ENCODE measurements at regions not wholly inside any gene's neighbourhood (a gene's known extent, or its start where the extent isn't known, plus 50 kb on each side); places are given as distances from the start of the nearest gene placed in this dataset.

DNA sequence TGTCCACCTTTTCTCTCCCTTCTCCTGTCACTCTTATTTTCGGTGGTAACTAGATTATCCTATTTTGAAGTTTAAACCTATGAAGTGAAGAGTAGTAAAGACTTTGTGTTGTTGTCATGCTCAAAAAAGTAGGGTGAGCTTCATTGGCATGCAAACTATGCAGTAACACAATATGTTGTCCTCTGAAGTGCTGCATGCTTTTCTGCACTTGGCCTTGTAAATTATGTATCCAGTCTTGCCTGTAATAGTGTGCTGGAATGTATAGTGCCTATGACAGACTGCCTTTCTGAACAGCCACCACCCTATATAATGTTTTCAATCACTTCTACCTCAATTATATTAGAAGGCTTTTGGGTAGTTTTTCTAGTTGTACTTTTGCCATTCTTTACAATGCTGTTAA is 1198.2 kb upstream of the PCDH20 start:
- H3K79me2 ChIP-seq (ENCODE audit: control insufficient read depth, insufficient read depth, low read length, unreplicated experiment), result no peaks in the 10 kb centered on the region
- H3K4me3 ChIP-seq (ENCODE audit: low read depth, low read length), result no peak overlapping the region
- no peaks in the 10 kb centered on the region for H3K4me1 ChIP-seq (ENCODE audit: control insufficient read depth, insufficient read depth, low read length, unreplicated experiment)
- H3K27me3 ChIP-seq (ENCODE audit: insufficient read depth, low read length), result no peaks in the 10 kb centered on the region
- H2AFZ ChIP-seq (ENCODE audit: low read length, unreplicated experiment), result no peak overlapping the region
- no peaks in the 10 kb centered on the region for H3K36me3 ChIP-seq (ENCODE audit: insufficient read depth, low read length)
- no peak overlapping the region for H3K27ac ChIP-seq (ENCODE audit: low read depth, low read length)

- Histone ChIP-seq H2AFZ (ENCODE audit: low read length, unreplicated experiment) (no peak overlapping the region), H3K27me3 (ENCODE audit: insufficient read depth, low read length) (no peaks in the 10 kb centered on the region), H3K79me2 (ENCODE audit: control insufficient read depth, insufficient read depth, low read length, unreplicated experiment) (no peaks in the 10 kb centered on the region), H3K27ac (ENCODE audit: low read depth, low read length) (no peak overlapping the region), H3K36me3 (ENCODE audit: insufficient read depth, low read length) (no peaks in the 10 kb centered on the region), H3K4me3 (ENCODE audit: low read depth, low read length) (no peak overlapping the region), H3K4me1 (ENCODE audit: control insufficient read depth, insufficient read depth, low read length, unreplicated experiment) (no peaks in the 10 kb centered on the region)
Observed at GRCh38 chr13:62611343-62611742, 1195.7 kb upstream of the PCDH20 start.

DNA sequence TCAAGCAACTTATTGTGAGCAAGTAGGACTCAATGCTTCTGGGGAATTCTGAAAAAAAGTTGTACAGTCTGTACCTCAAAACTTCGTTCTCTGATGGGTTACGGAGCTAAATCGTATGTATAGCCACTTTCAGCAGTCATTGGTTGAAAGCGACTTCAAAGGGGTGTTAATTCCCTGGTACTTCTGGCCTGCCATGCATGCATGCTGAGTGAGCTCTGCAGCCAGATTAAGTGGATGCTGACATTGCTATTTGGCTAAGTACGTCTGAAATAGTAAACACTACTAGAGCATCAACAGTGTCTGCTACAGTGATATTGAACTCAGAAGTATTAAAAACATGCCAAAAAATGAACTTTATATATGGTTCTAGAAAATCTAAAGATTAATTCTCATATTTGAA is 1183.1 kb upstream of the PCDH20 start:
- no peaks in the 10 kb centered on the region for H3K27me3 ChIP-seq (ENCODE audit: insufficient read depth, low read length)
- H3K4me1 ChIP-seq (ENCODE audit: control insufficient read depth, insufficient read depth, low read length, unreplicated experiment), result no peaks in the 10 kb centered on the region
- no peak overlapping the region for H2AFZ ChIP-seq (ENCODE audit: low read length, unreplicated experiment)
- H3K36me3 ChIP-seq (ENCODE audit: insufficient read depth, low read length), result no peaks in the 10 kb centered on the region
- no peak overlapping the region for H3K27ac ChIP-seq (ENCODE audit: low read depth, low read length)
- no peak overlapping the region for H3K4me3 ChIP-seq (ENCODE audit: low read depth, low read length)
- H3K79me2 ChIP-seq (ENCODE audit: control insufficient read depth, insufficient read depth, low read length, unreplicated experiment), result no peaks in the 10 kb centered on the region

- Histone ChIP-seq H3K27ac (ENCODE audit: low read depth, low read length) (no peak overlapping the region), H3K4me1 (ENCODE audit: control insufficient read depth, insufficient read depth, low read length, unreplicated experiment) (no peaks in the 10 kb centered on the region), H3K36me3 (ENCODE audit: insufficient read depth, low read length) (no peaks in the 10 kb centered on the region), H2AFZ (ENCODE audit: low read length, unreplicated experiment) (no peak overlapping the region), H3K79me2 (ENCODE audit: control insufficient read depth, insufficient read depth, low read length, unreplicated experiment) (no peaks in the 10 kb centered on the region), H3K4me3 (ENCODE audit: low read depth, low read length) (no peak overlapping the region), H3K27me3 (ENCODE audit: insufficient read depth, low read length) (no peaks in the 10 kb centered on the region)
Observed at GRCh38 chr13:62595976-62596375, 1180.3 kb upstream of the PCDH20 start.

DNA sequence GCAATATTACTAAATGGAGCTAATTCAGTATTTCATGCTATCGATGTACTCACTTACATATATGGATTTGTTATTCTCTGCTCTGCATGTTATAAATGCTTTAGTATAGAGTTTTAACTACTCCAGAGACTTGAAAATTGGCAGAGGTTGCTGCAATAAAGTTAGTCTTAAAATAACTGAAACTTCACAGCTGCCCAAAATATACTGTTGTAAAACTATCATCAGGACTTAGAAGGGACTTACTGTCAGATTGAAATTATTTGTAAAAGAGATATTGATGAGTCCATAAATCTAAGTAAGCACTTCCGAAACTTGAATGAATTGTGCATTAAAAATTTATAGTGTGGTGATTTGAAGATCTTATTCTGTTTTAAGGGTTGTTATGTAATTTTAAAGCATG is 1178.2 kb upstream of the PCDH20 start:
- H3K27me3 ChIP-seq (ENCODE audit: insufficient read depth, low read length), result no peaks in the 10 kb centered on the region
- H3K79me2 ChIP-seq (ENCODE audit: control insufficient read depth, insufficient read depth, low read length, unreplicated experiment), result no peaks in the 10 kb centered on the region
- H3K4me3 ChIP-seq (ENCODE audit: low read depth, low read length), result no peak overlapping the region
- no peak overlapping the region for H2AFZ ChIP-seq (ENCODE audit: low read length, unreplicated experiment)
- no peaks in the 10 kb centered on the region for H3K4me1 ChIP-seq (ENCODE audit: control insufficient read depth, insufficient read depth, low read length, unreplicated experiment)
- no peaks in the 10 kb centered on the region for H3K36me3 ChIP-seq (ENCODE audit: insufficient read depth, low read length)
- no peak overlapping the region for H3K27ac ChIP-seq (ENCODE audit: low read depth, low read length)

GRCh38 chr13:62583466-62583865 is 1167.8 kb upstream of the PCDH20 start:
- no peaks in the 10 kb centered on the region for H3K27me3 ChIP-seq (ENCODE audit: insufficient read depth, low read length)
- H3K4me1 ChIP-seq (ENCODE audit: control insufficient read depth, insufficient read depth, low read length, unreplicated experiment), result no peaks in the 10 kb centered on the region
- H3K79me2 ChIP-seq (ENCODE audit: control insufficient read depth, insufficient read depth, low read length, unreplicated experiment), result no peaks in the 10 kb centered on the region
- no peak overlapping the region for H3K4me3 ChIP-seq (ENCODE audit: low read depth, low read length)
- no peaks in the 10 kb centered on the region for H3K36me3 ChIP-seq (ENCODE audit: insufficient read depth, low read length)
- no peak overlapping the region for H3K27ac ChIP-seq (ENCODE audit: low read depth, low read length)
- H2AFZ ChIP-seq (ENCODE audit: low read length, unreplicated experiment), result no peak overlapping the region

- Histone ChIP-seq H3K36me3 (ENCODE audit: insufficient read depth, low read length) (no peaks in the 10 kb centered on the region), H3K79me2 (ENCODE audit: control insufficient read depth, insufficient read depth, low read length, unreplicated experiment) (no peaks in the 10 kb centered on the region), H3K4me3 (ENCODE audit: low read depth, low read length) (no peak overlapping the region), H3K27ac (ENCODE audit: low read depth, low read length) (no peak overlapping the region), H3K27me3 (ENCODE audit: insufficient read depth, low read length) (no peaks in the 10 kb centered on the region), H3K4me1 (ENCODE audit: control insufficient read depth, insufficient read depth, low read length, unreplicated experiment) (no peaks in the 10 kb centered on the region), H2AFZ (ENCODE audit: low read length, unreplicated experiment) (no peak overlapping the region)
Observed at GRCh38 chr13:62578402-62578801, 1162.8 kb upstream of the PCDH20 start.

- no peak overlapping the region for H2AFZ ChIP-seq (ENCODE audit: low read length, unreplicated experiment)
- no peaks in the 10 kb centered on the region for H3K4me1 ChIP-seq (ENCODE audit: control insufficient read depth, insufficient read depth, low read length, unreplicated experiment)
- no peak overlapping the region for H3K27ac ChIP-seq (ENCODE audit: low read depth, low read length)
- no peaks in the 10 kb centered on the region for H3K36me3 ChIP-seq (ENCODE audit: insufficient read depth, low read length)
- H3K79me2 ChIP-seq (ENCODE audit: control insufficient read depth, insufficient read depth, low read length, unreplicated experiment), result no peaks in the 10 kb centered on the region
- no peak overlapping the region for H3K4me3 ChIP-seq (ENCODE audit: low read depth, low read length)
- H3K27me3 ChIP-seq (ENCODE audit: insufficient read depth, low read length), result no peaks in the 10 kb centered on the region
Observed at GRCh38 chr13:62564770-62565169, 1149.1 kb upstream of the PCDH20 start.

DNA sequence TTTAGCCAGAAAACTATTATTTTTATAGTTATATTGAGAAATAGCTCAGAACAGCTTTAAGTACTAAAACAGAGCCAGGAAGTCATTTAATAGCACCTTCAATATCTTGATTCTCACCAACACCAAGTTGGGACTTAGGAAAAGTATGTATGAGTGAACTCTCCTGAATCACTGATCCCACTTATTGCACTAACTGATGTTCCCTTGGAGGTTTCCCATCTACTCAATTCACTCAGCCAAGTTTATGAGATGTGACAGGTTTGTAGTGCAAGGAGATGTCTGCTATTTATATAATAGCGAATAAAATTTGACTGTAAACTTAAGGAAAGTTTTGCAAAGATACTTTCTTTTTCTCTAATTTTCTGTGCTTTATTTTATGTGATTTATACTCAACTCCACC is 1147.6 kb upstream of the PCDH20 start:
- Histone ChIP-seq H3K79me2 (ENCODE audit: control insufficient read depth, insufficient read depth, low read length, unreplicated experiment) (no peaks in the 10 kb centered on the region), H3K36me3 (ENCODE audit: insufficient read depth, low read length) (no peaks in the 10 kb centered on the region), H2AFZ (ENCODE audit: low read length, unreplicated experiment) (no peak overlapping the region), H3K4me3 (ENCODE audit: low read depth, low read length) (no peak overlapping the region), H3K27ac (ENCODE audit: low read depth, low read length) (no peak overlapping the region), H3K4me1 (ENCODE audit: control insufficient read depth, insufficient read depth, low read length, unreplicated experiment) (no peaks in the 10 kb centered on the region), H3K27me3 (ENCODE audit: insufficient read depth, low read length) (no peaks in the 10 kb centered on the region)

- H3K79me2 ChIP-seq (ENCODE audit: control insufficient read depth, insufficient read depth, low read length, unreplicated experiment), result no peaks in the 10 kb centered on the region
Observed at GRCh38 chr13:62556978-62557377, 1141.3 kb upstream of the PCDH20 start.

GRCh38 chr13:62551588-62551987 is 1135.9 kb upstream of the PCDH20 start:
- H3K4me3 ChIP-seq (ENCODE audit: low read depth, low read length), result no peak overlapping the region
- no peaks in the 10 kb centered on the region for H3K27me3 ChIP-seq (ENCODE audit: insufficient read depth, low read length)
- H3K79me2 ChIP-seq (ENCODE audit: control insufficient read depth, insufficient read depth, low read length, unreplicated experiment), result no peaks in the 10 kb centered on the region
- H3K4me1 ChIP-seq (ENCODE audit: control insufficient read depth, insufficient read depth, low read length, unreplicated experiment), result no peaks in the 10 kb centered on the region
- no peak overlapping the region for H3K27ac ChIP-seq (ENCODE audit: low read depth, low read length)
- H3K36me3 ChIP-seq (ENCODE audit: insufficient read depth, low read length), result no peaks in the 10 kb centered on the region
- H2AFZ ChIP-seq (ENCODE audit: low read length, unreplicated experiment), result no peak overlapping the region

More at GRCh38 chr13:62556978-62557377, 1141.3 kb upstream of the PCDH20 start:
- Histone ChIP-seq H3K4me1 (ENCODE audit: control insufficient read depth, insufficient read depth, low read length, unreplicated experiment) (no peaks in the 10 kb centered on the region), H3K4me3 (ENCODE audit: low read depth, low read length) (no peak overlapping the region), H3K36me3 (ENCODE audit: insufficient read depth, low read length) (no peaks in the 10 kb centered on the region), H2AFZ (ENCODE audit: low read length, unreplicated experiment) (no peak overlapping the region), H3K27ac (ENCODE audit: low read depth, low read length) (no peak overlapping the region), H3K27me3 (ENCODE audit: insufficient read depth, low read length) (no peaks in the 10 kb centered on the region)

All from ACC112 (cell line).